ENCODE measurements at regions not wholly inside any gene's neighbourhood (a gene's known extent, or its start where the extent isn't known, plus 50 kb on each side); places are given as distances from the start of the nearest gene placed in this dataset.

- TF ChIP-seq CTCF (IDR thresholded peaks at IDR 0.05) (no peak), REST (IDR thresholded peaks at IDR 0.05; ENCODE audit: insufficient read depth in 1 of 2, low read depth in 2 of 2, low read length in 1 of 2) (no peak), SIN3A (IDR thresholded peaks at IDR 0.05; ENCODE audit: borderline replicate concordance, insufficient read depth, low read depth, low read length) (no peak), POLR2AphosphoS5 (IDR thresholded peaks at IDR 0.05; ENCODE audit: low read depth, low read length) (no peak), TCF7L2 (IDR thresholded peaks at IDR 0.05; ENCODE audit: low read depth, low read length) (no peak)
These were observed 73.5 kb upstream of the SERTAD2 start for GRCh38 chr2:64727013-64727767.
